Nephron progenitor cell (in vitro differentiated cells): ENCODE measurements at regions not wholly inside any gene's neighbourhood (a gene's known extent, or its start where the extent isn't known, plus 50 kb on each side); places are given as distances from the start of the nearest gene placed in this dataset.
"Not testable (repeated sequence)": the region's sequence is repeated elsewhere in the genome, so short reads cannot be mapped to it uniquely, and the experiment has no call there.

Experiments used
- DNase-seq: peaks from one replicate; pipeline ENCODE4 v3.0.0; 2021
- H3K27ac Mint-ChIP-seq: 2 replicates; pipeline ENCODE4 v1.8.0; 2021; ENCODE audit warnings: mild to moderate bottlenecking, moderate library complexity, mixed read lengths
- H3K27me3 Mint-ChIP-seq: 2 replicates; pipeline ENCODE4 v1.8.0; 2021; ENCODE audit warnings: mild to moderate bottlenecking, low read depth, mixed read lengths; ENCODE audit not compliant: poor library complexity
- H3K36me3 Mint-ChIP-seq: 2 replicates; pipeline ENCODE4 v1.8.0; 2021; ENCODE audit warnings: low read depth, mixed read lengths
- H3K4me1 Mint-ChIP-seq: 2 replicates; pipeline ENCODE4 v1.8.0; 2021; ENCODE audit warnings: mixed read lengths
- H3K4me3 Mint-ChIP-seq: 2 replicates; pipeline ENCODE4 v1.8.0; 2021; ENCODE audit warnings: mild to moderate bottlenecking, moderate library complexity, mixed read lengths
- H3K9me3 Mint-ChIP-seq: 2 replicates; pipeline ENCODE4 v1.8.0; 2021; ENCODE audit warnings: mild to moderate bottlenecking, moderate library complexity, mixed read lengths
- CTCF ChIP-seq: fragments of 200-600 bp; sonication (generic); IDR thresholded peaks from 2 replicates; pipeline ENCODE4 v1.5.0; 2021; ENCODE audit warnings: antibody characterized with exemption

- no peak for DNase-seq
- peaks cover 3% of the 10 kb centered on the region for H3K27me3 Mint-ChIP-seq
- TF ChIP-seq CTCF = no peak
- peaks cover under 1% of the 10 kb centered on the region for H3K9me3 Mint-ChIP-seq
- H3K27ac Mint-ChIP-seq = no peak overlapping the region
- H3K36me3 Mint-ChIP-seq = no peaks in the 10 kb centered on the region
- H3K4me3 Mint-ChIP-seq = no peak overlapping the region
- peaks cover 2% of the 10 kb centered on the region for H3K4me1 Mint-ChIP-seq
These were observed 185.7 kb upstream of the FZD8 start for GRCh38 chr10:35827783-35828182.

- Mint-ChIP-seq H3K36me3 (no peaks in the 10 kb centered on the region), H3K27me3 (peaks cover 5% of the 10 kb centered on the region), H3K27ac (no peak overlapping the region), H3K4me1 (peaks cover 21% of the 10 kb centered on the region), H3K4me3 (no peak overlapping the region), H3K9me3 (peaks cover 4% of the 10 kb centered on the region)
- DNase-seq = no peak
- TF ChIP-seq CTCF = no peak
These were observed 182.6 kb upstream of the FZD8 start for GRCh38 chr10:35824704-35825103.

GRCh38 chr10:35822316-35822715 is 180.2 kb upstream of the FZD8 start:
- Mint-ChIP-seq H3K9me3 (peaks cover 4% of the 10 kb centered on the region), H3K4me3 (no peak overlapping the region), H3K4me1 (peaks cover 21% of the 10 kb centered on the region), H3K27me3 (peaks cover 5% of the 10 kb centered on the region), H3K27ac (peak overlapping the region; percentile 13), H3K36me3 (no peaks in the 10 kb centered on the region)
- DNase-seq = peak; percentile 60
- TF ChIP-seq CTCF = peak; percentile 15

GRCh38 chr10:35821339-35821911 is 179.3 kb upstream of the FZD8 start:
- Mint-ChIP-seq H3K4me1 (peaks cover 21% of the 10 kb centered on the region), H3K27me3 (peaks cover 5% of the 10 kb centered on the region)

GRCh38 chr10:35819736-35820135 is 177.6 kb upstream of the FZD8 start:
- peaks cover 5% of the 10 kb centered on the region for H3K27me3 Mint-ChIP-seq
- DNase-seq = no peak
- H3K4me3 Mint-ChIP-seq = no peak overlapping the region
- peaks cover 9% of the 10 kb centered on the region for H3K9me3 Mint-ChIP-seq
- no peak for TF ChIP-seq CTCF
- H3K36me3 Mint-ChIP-seq = no peaks in the 10 kb centered on the region
- no peak overlapping the region for H3K27ac Mint-ChIP-seq
- H3K4me1 Mint-ChIP-seq = peaks cover 21% of the 10 kb centered on the region

More at GRCh38 chr10:35821339-35821911, 179.3 kb upstream of the FZD8 start:
- H3K36me3 Mint-ChIP-seq = no peaks in the 10 kb centered on the region
- DNase-seq = no peak
- TF ChIP-seq CTCF = no peak
- H3K27ac Mint-ChIP-seq = no peak overlapping the region
- peaks cover 4% of the 10 kb centered on the region for H3K9me3 Mint-ChIP-seq
- no peak overlapping the region for H3K4me3 Mint-ChIP-seq

- no peak for TF ChIP-seq CTCF
- Mint-ChIP-seq H3K9me3 (peaks cover 9% of the 10 kb centered on the region), H3K4me3 (no peak overlapping the region), H3K4me1 (peaks cover 21% of the 10 kb centered on the region), H3K36me3 (no peaks in the 10 kb centered on the region), H3K27me3 (peaks cover 8% of the 10 kb centered on the region), H3K27ac (no peak overlapping the region)
- no peak for DNase-seq
These were observed 176.9 kb upstream of the FZD8 start for GRCh38 chr10:35819011-35819410.

GRCh38 chr10:35817109-35817508 is 175.0 kb upstream of the FZD8 start:
- not testable (repeated sequence) for H3K27me3 Mint-ChIP-seq, H3K36me3 Mint-ChIP-seq, DNase-seq, H3K4me3 Mint-ChIP-seq, H3K27ac Mint-ChIP-seq, H3K9me3 Mint-ChIP-seq
- peaks cover 13% of the 10 kb centered on the region for H3K4me1 Mint-ChIP-seq
